EH (cell line): ENCODE measurements at regions not wholly inside any gene's neighbourhood (a gene's known extent, or its start where the extent isn't known, plus 50 kb on each side); places are given as distances from the start of the nearest gene placed in this dataset.

ENCODE experiments used
- DNase-seq: peaks from one replicate; pipeline ENCODE4 v3.0.0-alpha.2; 2015; ENCODE audit warnings: low read depth

- no peak for DNase-seq
Observed at GRCh38 chr13:22653866-22654265, 526.9 kb upstream of the SGCG start.

GRCh38 chr13:22655106-22655852 lies 525.5 kb upstream of the SGCG start:
- DNase-seq, result no peak

GRCh38 chr13:22662771-22663170 lies 518.0 kb upstream of the SGCG start:
- DNase-seq, result no peak

GRCh38 chr13:22665506-22665905 lies 515.3 kb upstream of the SGCG start:
- DNase-seq, result no peak

GRCh38 chr13:22690756-22691155 lies 490.0 kb upstream of the SGCG start:
- DNase-seq, result no peak

- DNase-seq, result no peak
Observed at GRCh38 chr13:22693691-22694090, 487.1 kb upstream of the SGCG start.

- no peak for DNase-seq
Observed at GRCh38 chr13:22696433-22696832, 484.3 kb upstream of the SGCG start.

GRCh38 chr13:22698467-22698866 lies 482.3 kb upstream of the SGCG start:
- DNase-seq, result no peak

- DNase-seq, result no peak
Observed at GRCh38 chr13:22700246-22700887, 480.4 kb upstream of the SGCG start.

- DNase-seq, result no peak
Observed at GRCh38 chr13:22703601-22704209, 477.1 kb upstream of the SGCG start.

GRCh38 chr13:22707946-22708345 lies 472.8 kb upstream of the SGCG start:
- DNase-seq, result no peak

GRCh38 chr13:22717036-22717435 lies 463.7 kb upstream of the SGCG start:
- DNase-seq, result no peak

GRCh38 chr13:22726726-22727125 lies 454.1 kb upstream of the SGCG start:
- no peak for DNase-seq

- no peak for DNase-seq
Observed at GRCh38 chr13:22735011-22735995, 445.5 kb upstream of the SGCG start.

- no peak for DNase-seq
Observed at GRCh38 chr13:22736084-22736767, 444.6 kb upstream of the SGCG start.

GRCh38 chr13:22736768-22737092 lies 444.0 kb upstream of the SGCG start:
- no peak for DNase-seq

GRCh38 chr13:22738357-22738756 lies 442.4 kb upstream of the SGCG start:
- DNase-seq, result no peak

- no peak for DNase-seq
Observed at GRCh38 chr13:22740264-22740663, 440.5 kb upstream of the SGCG start.

- no peak for DNase-seq
Observed at GRCh38 chr13:22744688-22745452, 435.9 kb upstream of the SGCG start.

GRCh38 chr13:22748866-22749577 lies 431.8 kb upstream of the SGCG start:
- no peak for DNase-seq
